HS-27A (cell line): ENCODE measurements at regions not wholly inside any gene's neighbourhood (a gene's known extent, or its start where the extent isn't known, plus 50 kb on each side); places are given as distances from the start of the nearest gene placed in this dataset.

Source experiments
- DNase-seq: peaks from one replicate; pipeline ENCODE4 v3.0.0-alpha.2; 2012; ENCODE audit warnings: low read depth, missing footprints

DNA sequence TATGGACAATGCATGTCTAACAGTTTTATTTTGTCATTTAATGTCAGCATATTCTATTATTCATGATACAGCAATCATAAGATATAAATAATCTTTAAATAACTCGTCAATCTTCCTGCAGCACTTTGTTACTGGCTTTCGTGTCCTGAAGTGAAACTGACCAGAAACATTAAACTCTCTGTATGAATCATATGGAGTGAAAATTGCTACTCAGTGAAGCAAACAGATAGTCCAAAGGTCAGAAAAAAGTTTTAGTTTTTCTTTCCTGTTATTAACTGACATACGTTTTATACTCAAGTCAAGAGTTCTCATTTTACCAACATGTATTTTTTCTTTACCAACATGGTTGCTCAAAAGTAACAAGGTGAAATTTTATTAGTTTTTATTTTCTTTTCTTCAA lies 106.8 kb upstream of the GALNT5 start:
- no peak for DNase-seq

GRCh38 chr2:157152362-157152761 lies 105.1 kb upstream of the GALNT5 start:
- DNase-seq, result no peak

- no peak for DNase-seq
Measured at GRCh38 chr2:157155992-157156391, 101.5 kb upstream of the GALNT5 start.

GRCh38 chr2:157158111-157158510 lies 99.4 kb upstream of the GALNT5 start:
- no peak for DNase-seq

DNA sequence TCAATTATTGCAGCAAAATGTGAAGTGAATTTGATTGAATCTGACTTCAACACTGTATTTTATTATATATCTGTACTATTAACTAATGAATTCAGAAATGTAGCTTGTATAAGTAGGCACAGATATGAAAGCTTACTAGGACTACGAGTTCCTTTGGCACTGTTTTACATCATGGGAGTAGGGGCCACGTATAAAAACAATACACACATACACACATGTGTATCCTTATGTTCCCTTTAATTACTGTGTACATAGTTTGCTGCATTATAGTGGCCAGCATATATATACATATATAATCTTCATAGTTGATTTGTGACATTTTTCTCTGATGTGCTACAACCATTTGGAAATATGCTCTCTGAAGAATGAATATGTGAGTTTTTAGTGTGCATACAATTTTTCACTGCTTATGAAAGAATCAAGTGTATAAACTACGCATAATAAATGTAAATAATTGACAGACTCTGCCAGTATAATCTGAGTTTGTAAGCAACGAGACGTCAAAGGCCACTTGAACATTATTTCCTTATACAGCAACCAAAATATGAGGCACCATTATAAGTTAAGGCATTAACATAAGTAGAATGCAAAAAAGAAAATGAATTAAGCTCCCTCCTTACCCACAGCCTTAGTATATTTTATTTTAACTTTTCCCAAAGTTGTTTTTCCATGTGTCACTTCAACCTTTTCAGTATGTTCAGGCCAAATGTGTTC lies 98.1 kb upstream of the GALNT5 start:
- DNase-seq, result no peak

GRCh38 chr2:157160111-157160510 lies 97.4 kb upstream of the GALNT5 start:
- DNase-seq, result no peak

GRCh38 chr2:157164370-157164769 lies 93.1 kb upstream of the GALNT5 start:
- DNase-seq, result no peak

- DNase-seq, result no peak
Measured at GRCh38 chr2:157164891-157165290, 92.6 kb upstream of the GALNT5 start.

- no peak for DNase-seq
Measured at GRCh38 chr2:157168501-157168900, 89.0 kb upstream of the GALNT5 start.

GRCh38 chr2:157169889-157170288 lies 87.6 kb upstream of the GALNT5 start:
- no peak for DNase-seq

GRCh38 chr2:157170299-157170698 lies 87.2 kb upstream of the GALNT5 start:
- DNase-seq, result no peak

DNA sequence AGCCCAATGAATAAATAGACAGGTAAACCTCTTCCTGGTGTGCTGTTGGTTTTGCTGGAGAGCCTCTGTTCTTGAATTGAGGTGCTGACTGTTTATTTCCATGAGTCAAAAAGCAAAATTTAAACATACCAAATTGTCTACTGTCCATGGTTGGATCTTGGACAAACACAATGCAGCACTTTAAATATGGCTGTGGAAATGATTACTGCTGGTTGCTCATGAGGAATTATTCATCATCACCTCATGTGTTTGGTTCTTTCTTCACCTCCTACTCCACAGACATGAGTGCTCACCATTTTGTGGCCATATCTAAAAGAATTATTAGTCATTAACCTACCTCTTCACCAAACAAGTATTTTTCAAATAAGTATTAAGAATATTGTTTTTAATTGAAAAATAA lies 85.3 kb upstream of the GALNT5 start:
- no peak for DNase-seq

- DNase-seq, result no peak
Measured at GRCh38 chr2:157172866-157173578, 84.5 kb upstream of the GALNT5 start.

- peak; percentile 85 for DNase-seq
Measured at GRCh38 chr2:157173740-157174184, 83.7 kb upstream of the GALNT5 start.

DNA sequence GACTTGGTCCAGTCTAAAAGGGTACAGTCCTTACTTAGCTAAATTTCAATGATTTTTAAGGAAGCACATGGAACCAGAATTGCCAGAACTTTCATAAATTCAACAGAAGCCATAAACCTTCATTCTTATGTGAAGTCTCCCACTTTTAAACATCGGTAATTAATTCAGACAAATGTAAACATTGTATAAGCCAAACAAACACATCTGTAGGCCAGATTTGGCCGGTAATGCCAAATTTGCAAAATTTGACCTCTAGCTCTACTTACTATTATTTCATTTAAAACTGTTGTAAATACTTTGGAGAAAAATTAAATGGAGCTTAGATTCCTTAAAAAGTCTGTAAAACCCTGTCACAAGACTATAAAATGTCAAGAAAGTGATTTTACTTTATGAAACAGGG lies 83.2 kb upstream of the GALNT5 start:
- no peak for DNase-seq

DNA sequence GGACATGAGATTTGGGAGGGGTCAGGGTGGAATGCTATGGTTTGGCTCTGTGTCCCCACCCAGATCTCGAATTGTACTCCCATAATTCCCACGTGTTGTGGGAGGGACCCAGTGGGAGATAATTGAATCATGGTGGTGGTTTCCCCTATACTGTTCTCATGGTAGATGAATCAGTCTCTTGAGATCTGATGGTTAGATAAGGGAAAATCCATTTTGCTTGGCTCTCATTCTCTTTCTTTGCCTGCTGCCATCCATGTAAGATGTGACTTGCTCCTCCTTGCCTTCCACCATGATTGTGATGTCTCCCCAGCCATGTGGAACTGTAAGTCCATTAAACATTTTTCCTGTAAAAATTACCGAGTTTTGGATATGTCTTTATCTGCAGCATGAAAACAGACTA lies 80.9 kb upstream of the GALNT5 start:
- DNase-seq, result no peak

- no peak for DNase-seq
Measured at GRCh38 chr2:157178874-157179273, 78.6 kb upstream of the GALNT5 start.

GRCh38 chr2:157179324-157180105 lies 78.0 kb upstream of the GALNT5 start:
- no peak for DNase-seq

DNA sequence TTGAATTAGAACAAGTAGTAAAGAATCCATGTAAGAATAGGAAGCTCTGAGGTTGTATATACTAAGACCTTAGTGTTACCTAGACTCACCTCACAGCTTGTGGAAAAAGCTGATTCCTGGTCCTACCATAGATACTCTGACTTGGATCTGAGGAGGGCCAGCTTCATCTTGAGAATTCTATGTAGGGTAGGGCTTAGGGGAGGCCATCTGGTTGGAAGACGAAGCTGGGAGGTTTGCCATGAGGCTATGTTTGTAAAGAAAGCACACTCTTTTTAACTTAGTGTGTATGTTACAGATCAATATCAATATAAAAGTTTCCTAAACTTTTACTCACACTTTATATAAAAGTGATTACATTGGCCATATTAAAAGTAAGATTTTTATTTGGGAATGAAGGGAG lies 77.1 kb upstream of the GALNT5 start:
- no peak for DNase-seq

- no peak for DNase-seq
Measured at GRCh38 chr2:157181234-157181633, 76.3 kb upstream of the GALNT5 start.

DNA sequence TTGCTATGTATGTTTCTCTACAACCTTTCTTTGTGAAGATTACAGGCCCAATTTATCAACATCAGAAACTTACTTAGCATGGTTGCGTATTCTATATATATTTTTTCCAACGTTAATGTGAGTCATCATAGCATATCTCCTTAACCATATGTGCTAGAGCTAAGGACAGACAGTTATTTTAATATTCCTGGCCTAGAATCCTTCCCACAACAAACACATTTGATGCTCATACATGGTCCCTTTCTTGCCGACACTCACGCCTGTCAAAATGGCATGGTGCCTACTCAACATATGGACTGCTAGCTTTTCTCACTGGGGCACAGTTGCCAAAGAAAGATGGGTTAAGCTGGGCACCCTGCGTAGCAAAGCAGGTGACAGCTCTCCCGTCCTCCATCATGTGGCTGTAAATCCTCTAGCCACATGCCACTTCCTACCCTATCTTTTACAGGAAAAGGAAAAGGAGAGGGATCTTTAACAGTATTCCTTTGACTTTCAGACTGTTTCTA lies 75.2 kb upstream of the GALNT5 start:
- no peak for DNase-seq

DNA sequence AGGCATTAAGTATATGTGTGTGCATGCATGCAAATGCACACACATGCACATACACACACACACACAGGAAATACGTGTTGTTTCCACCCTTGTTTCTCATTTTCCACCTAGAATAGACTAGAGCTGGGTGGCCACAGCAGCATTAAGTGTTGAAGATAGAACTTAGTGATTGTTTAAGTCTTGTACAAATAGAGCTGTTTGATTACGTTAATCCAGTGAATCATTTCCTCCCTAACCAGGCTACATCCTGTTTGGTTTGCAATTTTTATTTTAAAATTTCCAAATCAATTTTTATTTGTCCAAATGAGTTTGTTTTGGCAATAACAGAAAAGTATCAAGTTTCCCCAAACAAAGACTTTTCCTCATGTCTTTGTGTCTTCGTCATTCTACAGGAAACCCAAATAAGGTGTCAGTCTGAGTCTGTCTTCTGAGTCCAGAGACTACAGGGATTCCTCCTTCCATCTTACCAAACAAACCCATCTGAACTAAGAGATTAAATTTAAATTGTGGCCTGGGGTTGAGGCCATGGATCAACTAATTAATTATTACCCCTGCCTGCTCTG lies 74.6 kb upstream of the GALNT5 start:
- DNase-seq, result no peak
